ENCODE measurements at regions not wholly inside any gene's neighbourhood (a gene's known extent, or its start where the extent isn't known, plus 50 kb on each side); places are given as distances from the start of the nearest gene placed in this dataset.

- TF ChIP-seq CTCF (IDR thresholded peaks at IDR 0.05) (no peak), POLR2A (IDR thresholded peaks at IDR 0.05) (no peak)
These were observed 508.1 kb downstream of the PCNX1 start for GRCh38 chr14:71415404-71415690.

Data from body of pancreas (tissue), 4 donors.